Medulla oblongata (tissue), 1 donor: ENCODE measurements at regions not wholly inside any gene's neighbourhood (a gene's known extent, or its start where the extent isn't known, plus 50 kb on each side); places are given as distances from the start of the nearest gene placed in this dataset.
"Not testable (repeated sequence)": the region's sequence is repeated elsewhere in the genome, so short reads cannot be mapped to it uniquely, and the experiment has no call there.

Source experiments
- DNase-seq: peaks from one replicate; pipeline ENCODE4 v3.0.0-alpha.2; 2015; ENCODE audit errors: extremely low spot score

GRCh38 chr2:81403508-81403907, 1099.0 kb upstream of the LRRTM1 start:
- DNase-seq = no peak

- DNase-seq = no peak
These were observed 1092.0 kb upstream of the LRRTM1 start for GRCh38 chr2:81396417-81397019.

GRCh38 chr2:81395746-81396145, 1091.2 kb upstream of the LRRTM1 start:
- DNase-seq = no peak

- no peak for DNase-seq
These were observed 1084.7 kb upstream of the LRRTM1 start for GRCh38 chr2:81389203-81389602.

- DNase-seq = no peak
These were observed 1059.2 kb upstream of the LRRTM1 start for GRCh38 chr2:81363800-81364199.

GRCh38 chr2:81362468-81362867, 1057.9 kb upstream of the LRRTM1 start:
- not testable (repeated sequence) for DNase-seq

- no peak for DNase-seq
These were observed 1050.9 kb upstream of the LRRTM1 start for GRCh38 chr2:81355436-81355835.

GRCh38 chr2:81334046-81334445, 1029.5 kb upstream of the LRRTM1 start:
- DNase-seq = no peak

- no peak for DNase-seq
These were observed 1024.4 kb upstream of the LRRTM1 start for GRCh38 chr2:81328968-81329367.

GRCh38 chr2:81327911-81328310, 1023.4 kb upstream of the LRRTM1 start:
- DNase-seq = no peak

- DNase-seq = no peak
These were observed 1019.5 kb upstream of the LRRTM1 start for GRCh38 chr2:81324046-81324445.

- DNase-seq = no peak
These were observed 999.7 kb upstream of the LRRTM1 start for GRCh38 chr2:81304154-81304830.

- DNase-seq = no peak
These were observed 998.8 kb upstream of the LRRTM1 start for GRCh38 chr2:81303321-81303720.

GRCh38 chr2:81299841-81300240, 995.3 kb upstream of the LRRTM1 start:
- DNase-seq = no peak

- no peak for DNase-seq
These were observed 986.3 kb upstream of the LRRTM1 start for GRCh38 chr2:81290846-81291245.

- DNase-seq = no peak
These were observed 978.5 kb upstream of the LRRTM1 start for GRCh38 chr2:81283081-81283480.

- DNase-seq = no peak
These were observed 977.7 kb upstream of the LRRTM1 start for GRCh38 chr2:81282151-81282769.

- no peak for DNase-seq
These were observed 972.0 kb upstream of the LRRTM1 start for GRCh38 chr2:81276595-81276994.

- DNase-seq = peak; percentile 14
These were observed 961.6 kb upstream of the LRRTM1 start for GRCh38 chr2:81266106-81266505.

- DNase-seq = no peak
These were observed 959.4 kb upstream of the LRRTM1 start for GRCh38 chr2:81263989-81264388.

GRCh38 chr2:81260320-81260719, 955.8 kb upstream of the LRRTM1 start:
- no peak for DNase-seq

GRCh38 chr2:81250270-81250669, 945.7 kb upstream of the LRRTM1 start:
- DNase-seq = no peak

- DNase-seq = no peak
These were observed 944.6 kb upstream of the LRRTM1 start for GRCh38 chr2:81249152-81249551.
